ENCODE measurements at regions not wholly inside any gene's neighbourhood (a gene's known extent, or its start where the extent isn't known, plus 50 kb on each side); places are given as distances from the start of the nearest gene placed in this dataset.

DNA sequence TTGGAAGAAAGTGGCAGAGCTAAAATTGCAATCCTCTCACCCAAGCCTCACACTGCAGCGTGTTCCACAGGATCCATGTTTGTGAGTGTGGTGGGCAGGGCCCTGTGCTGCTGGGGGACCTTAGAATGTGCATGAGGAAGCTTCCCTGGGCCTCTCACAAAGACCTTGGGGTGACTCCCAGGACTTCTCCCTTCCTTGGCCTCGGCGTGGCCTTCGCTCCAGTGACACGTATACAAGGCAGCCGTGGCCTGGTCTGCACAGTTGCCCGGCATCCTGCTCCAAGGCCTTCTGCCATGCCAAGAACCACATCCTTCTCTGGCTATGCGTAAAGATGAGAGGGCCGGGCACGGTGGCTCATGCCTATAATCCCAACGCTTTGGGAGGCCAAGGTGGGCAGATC lies 196.4 kb downstream of the UACA start:
- TF ChIP-seq POLR2A (IDR thresholded peaks at IDR 0.05) (no peak), CTCF (IDR thresholded peaks at IDR 0.05) (no peak), EP300 (IDR thresholded peaks at IDR 0.05; ENCODE audit: low read depth) (no peak), POLR2AphosphoS5 (IDR thresholded peaks at IDR 0.05) (no peak)

Measured in transverse colon (tissue), 4 donors.